GM12873 (cell line): ENCODE measurements at regions not wholly inside any gene's neighbourhood (a gene's known extent, or its start where the extent isn't known, plus 50 kb on each side); places are given as distances from the start of the nearest gene placed in this dataset.

Source experiments
- CTCF ChIP-seq: IDR thresholded peaks from 2 replicates; pipeline ENCODE4 v1.5.1; 2012; ENCODE audit warnings: low read depth, mild to moderate bottlenecking, moderate library complexity, low read length, control low read depth; ENCODE audit not compliant: insufficient read depth; ENCODE audit errors: missing control alignments

GRCh38 chr3:104781112-104781511 is 585.6 kb upstream of the ALCAM start:
- TF ChIP-seq CTCF = no peak

DNA sequence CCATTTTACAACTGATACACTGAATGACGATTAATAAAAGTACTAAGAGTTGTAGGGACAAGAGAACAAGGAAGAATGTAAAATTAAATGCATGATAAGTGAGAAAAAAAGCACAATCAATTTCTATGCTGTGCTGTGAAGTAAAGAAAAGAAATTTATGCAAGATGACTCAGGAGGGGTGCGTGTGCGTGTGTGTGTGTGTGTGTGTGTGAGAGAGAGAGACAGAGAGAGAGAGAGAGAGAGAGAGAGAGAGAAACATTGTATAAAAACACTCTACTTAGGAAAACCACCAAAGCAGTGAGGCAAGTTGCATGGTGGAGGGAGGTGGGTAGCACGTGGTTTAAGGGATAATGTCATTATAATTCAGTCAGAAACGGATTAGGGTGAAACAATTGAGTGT is 580.8 kb upstream of the ALCAM start:
- TF ChIP-seq CTCF = no peak

DNA sequence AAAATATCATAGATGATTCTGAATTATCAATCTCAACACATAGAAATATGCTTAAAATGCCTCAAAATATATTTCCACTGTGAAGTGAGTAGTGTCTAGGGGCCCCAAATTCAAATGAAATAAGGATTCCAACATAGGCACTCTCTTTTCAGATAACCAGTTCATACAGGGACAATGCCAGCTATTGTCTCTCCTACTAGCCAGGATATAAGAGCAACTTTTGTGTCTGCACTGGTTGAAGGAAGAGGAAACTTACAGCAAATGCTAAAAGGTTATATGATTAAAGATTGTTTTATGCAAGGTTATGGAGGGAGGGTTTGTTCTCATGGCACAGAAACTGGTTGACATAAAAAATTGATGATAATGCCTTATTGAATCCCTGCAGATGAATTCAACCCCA is 579.4 kb upstream of the ALCAM start:
- no peak for TF ChIP-seq CTCF

- TF ChIP-seq CTCF = no peak
Measured at GRCh38 chr3:104788807-104789206, 577.9 kb upstream of the ALCAM start.

- TF ChIP-seq CTCF = no peak
Measured at GRCh38 chr3:104791331-104791730, 575.4 kb upstream of the ALCAM start.

- TF ChIP-seq CTCF = no peak
Measured at GRCh38 chr3:104796556-104796955, 570.2 kb upstream of the ALCAM start.

DNA sequence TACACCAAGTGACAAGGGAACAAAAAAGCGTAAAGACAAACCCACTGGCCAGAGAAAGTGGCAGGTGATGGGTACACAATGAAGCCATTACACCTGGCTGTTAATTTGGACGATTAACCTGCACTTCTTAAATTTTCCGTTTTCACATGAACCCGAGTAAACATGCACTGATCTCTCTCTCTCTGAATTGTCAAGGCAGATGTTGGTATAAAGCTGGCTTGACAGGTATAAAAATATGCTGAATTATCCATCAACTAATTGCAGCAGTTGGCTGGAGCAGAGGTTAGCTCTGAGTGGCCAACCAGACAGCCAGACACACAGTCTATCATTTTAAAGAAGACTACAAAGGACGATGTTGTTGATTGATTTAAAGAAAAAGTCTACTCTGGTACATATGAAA is 561.7 kb upstream of the ALCAM start:
- TF ChIP-seq CTCF = no peak

DNA sequence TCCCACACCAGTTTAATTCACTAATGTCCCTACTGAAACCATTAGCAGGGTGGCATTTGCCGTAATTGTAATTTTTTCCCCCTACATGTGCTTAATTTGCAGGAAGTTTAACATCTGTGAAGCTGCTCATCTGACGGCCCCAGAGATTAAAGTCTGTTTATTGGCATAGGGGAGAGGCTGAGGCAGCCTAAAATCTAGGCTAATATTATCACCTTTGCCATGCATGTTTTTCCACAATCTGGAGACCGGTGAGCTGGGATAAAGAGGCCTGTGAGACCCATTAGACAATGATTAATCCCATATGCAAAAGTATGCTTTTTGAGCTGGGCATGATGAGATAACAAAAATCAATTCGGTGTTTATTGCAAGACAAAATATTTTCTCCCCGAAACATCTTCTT is 561.2 kb upstream of the ALCAM start:
- TF ChIP-seq CTCF = no peak
